ENCODE measurements at regions not wholly inside any gene's neighbourhood (a gene's known extent, or its start where the extent isn't known, plus 50 kb on each side); places are given as distances from the start of the nearest gene placed in this dataset.

GRCh38 chr2:83342860-83343329, 1116.2 kb downstream of the SUCLG1 start:
- no peak for TF ChIP-seq NFE2L2 (conservative IDR thresholded peaks at IDR 0.05; ENCODE audit: low read length)
- TF ChIP-seq ZC3H11A (IDR thresholded peaks at IDR 0.05), result no peak
- TF ChIP-seq, protein P1, sequence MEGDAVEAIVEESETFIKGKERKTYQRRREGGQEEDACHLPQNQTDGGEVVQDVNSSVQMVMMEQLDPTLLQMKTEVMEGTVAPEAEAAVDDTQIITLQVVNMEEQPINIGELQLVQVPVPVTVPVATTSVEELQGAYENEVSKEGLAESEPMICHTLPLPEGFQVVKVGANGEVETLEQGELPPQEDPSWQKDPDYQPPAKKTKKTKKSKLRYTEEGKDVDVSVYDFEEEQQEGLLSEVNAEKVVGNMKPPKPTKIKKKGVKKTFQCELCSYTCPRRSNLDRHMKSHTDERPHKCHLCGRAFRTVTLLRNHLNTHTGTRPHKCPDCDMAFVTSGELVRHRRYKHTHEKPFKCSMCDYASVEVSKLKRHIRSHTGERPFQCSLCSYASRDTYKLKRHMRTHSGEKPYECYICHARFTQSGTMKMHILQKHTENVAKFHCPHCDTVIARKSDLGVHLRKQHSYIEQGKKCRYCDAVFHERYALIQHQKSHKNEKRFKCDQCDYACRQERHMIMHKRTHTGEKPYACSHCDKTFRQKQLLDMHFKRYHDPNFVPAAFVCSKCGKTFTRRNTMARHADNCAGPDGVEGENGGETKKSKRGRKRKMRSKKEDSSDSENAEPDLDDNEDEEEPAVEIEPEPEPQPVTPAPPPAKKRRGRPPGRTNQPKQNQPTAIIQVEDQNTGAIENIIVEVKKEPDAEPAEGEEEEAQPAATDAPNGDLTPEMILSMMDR (IDR thresholded peaks at IDR 0.05), result no peak
- TF ChIP-seq, protein P2, sequence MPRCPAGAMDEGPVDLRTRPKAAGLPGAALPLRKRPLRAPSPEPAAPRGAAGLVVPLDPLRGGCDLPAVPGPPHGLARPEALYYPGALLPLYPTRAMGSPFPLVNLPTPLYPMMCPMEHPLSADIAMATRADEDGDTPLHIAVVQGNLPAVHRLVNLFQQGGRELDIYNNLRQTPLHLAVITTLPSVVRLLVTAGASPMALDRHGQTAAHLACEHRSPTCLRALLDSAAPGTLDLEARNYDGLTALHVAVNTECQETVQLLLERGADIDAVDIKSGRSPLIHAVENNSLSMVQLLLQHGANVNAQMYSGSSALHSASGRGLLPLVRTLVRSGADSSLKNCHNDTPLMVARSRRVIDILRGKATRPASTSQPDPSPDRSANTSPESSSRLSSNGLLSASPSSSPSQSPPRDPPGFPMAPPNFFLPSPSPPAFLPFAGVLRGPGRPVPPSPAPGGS (IDR thresholded peaks at IDR 0.05), result no peak
- TF ChIP-seq POLR2AphosphoS2 (conservative IDR thresholded peaks at IDR 0.05; ENCODE audit: low read length), result no peak
- TF ChIP-seq ESRRA (IDR thresholded peaks at IDR 0.05; ENCODE audit: borderline replicate concordance, low read length), result no peak
- TF ChIP-seq MAX (IDR thresholded peaks at IDR 0.05), result no peak
- no peak for TF ChIP-seq SREBF2 (IDR thresholded peaks at IDR 0.05)
- no peak for TF ChIP-seq EP300 (IDR thresholded peaks at IDR 0.05)
- TF ChIP-seq POLR2A (IDR thresholded peaks at IDR 0.05; ENCODE audit: low read length), result no peak
- TF ChIP-seq MYC (IDR thresholded peaks at IDR 0.05; ENCODE audit: borderline replicate concordance, low read length), result no peak
- no peak for TF ChIP-seq RCOR1 (IDR thresholded peaks at IDR 0.05; ENCODE audit: low read depth, low read length)
- no peak for TF ChIP-seq KDM1A (IDR thresholded peaks at IDR 0.05; ENCODE audit: low read depth)
- no peak for TF ChIP-seq MAFK (IDR thresholded peaks at IDR 0.05; ENCODE audit: partially characterized antibody)
